ENCODE measurements at regions not wholly inside any gene's neighbourhood (a gene's known extent, or its start where the extent isn't known, plus 50 kb on each side); places are given as distances from the start of the nearest gene placed in this dataset.
"Not testable (repeated sequence)": the region's sequence is repeated elsewhere in the genome, so short reads cannot be mapped to it uniquely, and the experiment has no call there.

- peaks cover 8% of the 10 kb centered on the region for H3K4me1 ChIP-seq
- in situ Hi-C loops (cut with MboI; ENCODE audit: low sequenced_read_pairs): no loop called here
- DNase-seq (ENCODE audit: low spot score in 2 of 2): peak in 1 of 2 experiments; percentile 10
- no peaks in the 10 kb centered on the region for H3K36me3 ChIP-seq (replicated peaks)
- H3K9me3 ChIP-seq: 0 out of 2 replicates have a peak, but pooled peaks cover 3% of the 10 kb centered on the region
- H3K4me3 ChIP-seq: no peak overlapping the region
- H3K27me3 ChIP-seq (ENCODE audit: low read depth): no peaks in the 10 kb centered on the region
Measured at GRCh38 chr11:37141707-37142106, 543.7 kb upstream of the RAG2 start.

DNA sequence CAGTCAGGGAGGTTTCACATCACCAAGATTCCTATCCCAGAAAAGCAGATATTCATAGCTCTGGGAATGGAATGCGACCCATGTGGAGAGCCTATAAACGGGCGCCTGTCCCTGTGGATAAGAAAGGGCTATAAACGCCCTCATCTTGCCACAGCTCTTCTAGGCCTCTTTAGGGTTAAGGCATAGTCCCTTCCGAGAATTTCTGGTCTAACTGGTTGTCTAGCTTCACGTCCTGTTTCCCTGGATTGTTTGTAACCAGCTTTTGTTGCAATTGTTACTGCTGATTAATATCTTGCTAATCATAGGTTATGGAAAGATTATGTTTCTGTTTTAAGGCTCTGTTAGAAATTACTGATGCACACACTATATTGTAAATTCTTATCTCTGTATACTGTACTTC lies 537.6 kb upstream of the RAG2 start:
- H3K4me3 ChIP-seq; H3K27me3 ChIP-seq (ENCODE audit: low read depth); in situ Hi-C loops (cut with MboI; ENCODE audit: low sequenced_read_pairs); DNase-seq (ENCODE audit: low spot score in 2 of 2); H3K36me3 ChIP-seq (replicated peaks); H3K4me1 ChIP-seq; H3K9me3 ChIP-seq: not testable (repeated sequence)

GRCh38 chr11:37134637-37135036 lies 536.6 kb upstream of the RAG2 start:
- Histone ChIP-seq H3K27me3 (ENCODE audit: low read depth) (no peaks in the 10 kb centered on the region), H3K36me3 (replicated peaks) (no peaks in the 10 kb centered on the region), H3K4me3 (no peak overlapping the region), H3K9me3 (no peaks in the 10 kb centered on the region), H3K4me1 (no peaks in the 10 kb centered on the region)
- in situ Hi-C loops (cut with MboI; ENCODE audit: low sequenced_read_pairs): no loop called here
- DNase-seq (ENCODE audit: low spot score in 2 of 2): no peak

DNA sequence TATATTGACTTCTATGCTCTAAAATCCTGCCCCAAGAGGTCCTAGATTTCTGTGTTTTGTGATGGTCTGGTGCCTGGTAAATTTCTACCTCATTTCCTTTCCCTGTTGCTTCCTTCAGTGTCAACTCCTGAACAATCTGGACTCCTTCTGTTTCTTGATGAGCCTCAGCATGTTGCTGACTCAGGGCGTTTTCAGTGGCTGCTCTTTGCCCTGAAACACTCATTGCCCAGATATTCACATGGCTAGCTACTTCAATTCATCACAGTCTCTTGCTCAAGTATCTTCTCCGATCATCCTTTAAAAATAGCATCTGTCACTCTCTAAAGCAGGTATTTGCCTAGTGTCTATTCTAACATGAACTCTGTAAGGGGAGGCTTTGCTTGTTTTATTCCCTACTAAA lies 526.3 kb upstream of the RAG2 start:
- in situ Hi-C loops (cut with MboI; ENCODE audit: low sequenced_read_pairs): no loop called here
- DNase-seq (ENCODE audit: low spot score in 2 of 2): no peak

DNA sequence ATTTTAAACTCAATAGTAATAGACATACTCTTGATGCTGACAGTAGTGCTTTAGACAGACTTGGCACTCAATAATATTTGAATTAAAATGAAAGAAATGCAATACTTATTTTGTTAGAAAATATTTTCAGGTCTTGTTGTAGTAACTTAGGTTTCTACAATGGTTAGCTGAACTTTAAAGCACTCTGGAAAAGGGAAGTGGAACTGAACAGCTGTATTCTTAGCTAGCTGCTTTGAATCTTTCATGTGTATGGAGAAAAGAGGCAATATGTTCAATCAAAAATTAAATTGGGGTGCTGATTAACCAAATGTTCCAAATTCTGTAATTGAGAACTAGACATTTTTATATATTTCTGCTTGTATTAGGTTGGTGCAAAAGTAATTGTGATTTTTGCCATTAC lies 517.9 kb upstream of the RAG2 start:
- Histone ChIP-seq H3K4me1 (peaks cover 18% of the 10 kb centered on the region), H3K36me3 (replicated peaks) (no peaks in the 10 kb centered on the region), H3K27me3 (ENCODE audit: low read depth) (no peaks in the 10 kb centered on the region), H3K4me3 (no peak overlapping the region), H3K9me3 (no peaks in the 10 kb centered on the region)
- no peak for DNase-seq (ENCODE audit: low spot score in 2 of 2)
- in situ Hi-C loops (cut with MboI; ENCODE audit: low sequenced_read_pairs): no loop called here

More for the DNA sequence above, 526.3 kb upstream of the RAG2 start:
- H3K36me3 ChIP-seq (replicated peaks): no peaks in the 10 kb centered on the region
- no peaks in the 10 kb centered on the region for H3K9me3 ChIP-seq
- H3K27me3 ChIP-seq (ENCODE audit: low read depth): no peaks in the 10 kb centered on the region
- no peaks in the 10 kb centered on the region for H3K4me1 ChIP-seq
- no peak overlapping the region for H3K4me3 ChIP-seq

GRCh38 chr11:37110385-37110784 lies 512.3 kb upstream of the RAG2 start:
- in situ Hi-C loops (cut with MboI; ENCODE audit: low sequenced_read_pairs): no loop called here
- DNase-seq (ENCODE audit: low spot score in 2 of 2): no peak
- H3K4me1 ChIP-seq: no peaks in the 10 kb centered on the region; the same call in none of the 2 replicates
- no peaks in the 10 kb centered on the region for H3K36me3 ChIP-seq (replicated peaks)
- no peaks in the 10 kb centered on the region for H3K27me3 ChIP-seq (ENCODE audit: low read depth)
- no peaks in the 10 kb centered on the region for H3K9me3 ChIP-seq
- H3K4me3 ChIP-seq: no peak overlapping the region

GRCh38 chr11:37109286-37109585 lies 511.2 kb upstream of the RAG2 start:
- Histone ChIP-seq H3K36me3 (replicated peaks) (no peaks in the 10 kb centered on the region), H3K4me3 (no peak overlapping the region), H3K27me3 (ENCODE audit: low read depth) (no peaks in the 10 kb centered on the region), H3K4me1 (no peaks in the 10 kb centered on the region; the same call in none of the 2 replicates), H3K9me3 (no peaks in the 10 kb centered on the region)
- DNase-seq (ENCODE audit: low spot score in 2 of 2): no peak
- in situ Hi-C loops (cut with MboI; ENCODE audit: low sequenced_read_pairs): no loop called here

- H3K36me3 ChIP-seq (replicated peaks): no peaks in the 10 kb centered on the region
- no peaks in the 10 kb centered on the region; the same call in none of the 2 replicates for H3K4me1 ChIP-seq
Measured at GRCh38 chr11:37108436-37109285, 510.6 kb upstream of the RAG2 start.

GRCh38 chr11:37107831-37108230 lies 509.8 kb upstream of the RAG2 start:
- Histone ChIP-seq H3K9me3 (no peaks in the 10 kb centered on the region), H3K4me1 (no peaks in the 10 kb centered on the region; the same call in none of the 2 replicates), H3K4me3 (no peak overlapping the region), H3K36me3 (replicated peaks) (no peaks in the 10 kb centered on the region), H3K27me3 (ENCODE audit: low read depth) (no peaks in the 10 kb centered on the region)
- DNase-seq (ENCODE audit: low spot score in 2 of 2): no peak
- in situ Hi-C loops (cut with MboI; ENCODE audit: low sequenced_read_pairs): no loop called here

More at GRCh38 chr11:37108436-37109285, 510.6 kb upstream of the RAG2 start:
- in situ Hi-C loops (cut with MboI; ENCODE audit: low sequenced_read_pairs): no loop called here
- Histone ChIP-seq H3K4me3 (no peak overlapping the region), H3K27me3 (ENCODE audit: low read depth) (no peaks in the 10 kb centered on the region), H3K9me3 (no peaks in the 10 kb centered on the region)
- DNase-seq (ENCODE audit: low spot score in 2 of 2): no peak

DNA sequence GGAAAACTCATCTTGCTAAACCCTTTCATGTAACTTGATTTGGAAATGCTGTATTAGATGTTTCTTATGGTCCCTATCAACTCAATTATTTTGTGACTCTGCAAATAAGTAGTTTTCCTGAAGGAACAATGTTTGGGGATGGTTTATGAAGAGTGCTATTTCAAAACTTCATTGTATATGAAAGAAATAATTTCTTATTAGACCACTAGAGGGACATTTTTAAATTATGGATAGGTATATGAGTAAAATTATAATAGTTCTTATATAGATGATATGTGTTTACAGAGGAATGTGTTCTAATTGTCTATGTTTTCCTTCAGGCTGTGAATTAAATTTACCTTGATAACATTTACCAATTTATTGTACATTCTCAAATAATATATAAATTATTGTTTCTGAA lies 509.4 kb upstream of the RAG2 start:
- Histone ChIP-seq H3K27me3 (ENCODE audit: low read depth) (no peaks in the 10 kb centered on the region), H3K9me3 (no peaks in the 10 kb centered on the region), H3K4me1 (no peaks in the 10 kb centered on the region; the same call in none of the 2 replicates), H3K36me3 (replicated peaks) (no peaks in the 10 kb centered on the region), H3K4me3 (no peak overlapping the region)
- in situ Hi-C loops (cut with MboI; ENCODE audit: low sequenced_read_pairs): no loop called here
- no peak for DNase-seq (ENCODE audit: low spot score in 2 of 2)

GRCh38 chr11:37105427-37105826 lies 507.4 kb upstream of the RAG2 start:
- H3K36me3 ChIP-seq (replicated peaks): no peaks in the 10 kb centered on the region
- no peak overlapping the region for H3K4me3 ChIP-seq
- H3K4me1 ChIP-seq: no peaks in the 10 kb centered on the region; the same call in none of the 2 replicates
- no peak for DNase-seq (ENCODE audit: low spot score in 2 of 2)
- in situ Hi-C loops (cut with MboI; ENCODE audit: low sequenced_read_pairs): no loop called here
- no peaks in the 10 kb centered on the region for H3K27me3 ChIP-seq (ENCODE audit: low read depth)
- no peaks in the 10 kb centered on the region for H3K9me3 ChIP-seq

- H3K4me3 ChIP-seq: no peak overlapping the region
- in situ Hi-C loops (cut with MboI; ENCODE audit: low sequenced_read_pairs): no loop called here
- DNase-seq (ENCODE audit: low spot score in 2 of 2): no peak
- no peaks in the 10 kb centered on the region for H3K36me3 ChIP-seq (replicated peaks)
- H3K4me1 ChIP-seq: no peaks in the 10 kb centered on the region; the same call in 1 of the 2 replicates
- H3K9me3 ChIP-seq: no peaks in the 10 kb centered on the region
- no peaks in the 10 kb centered on the region for H3K27me3 ChIP-seq (ENCODE audit: low read depth)
Measured at GRCh38 chr11:37104380-37104779, 506.3 kb upstream of the RAG2 start.

DNA sequence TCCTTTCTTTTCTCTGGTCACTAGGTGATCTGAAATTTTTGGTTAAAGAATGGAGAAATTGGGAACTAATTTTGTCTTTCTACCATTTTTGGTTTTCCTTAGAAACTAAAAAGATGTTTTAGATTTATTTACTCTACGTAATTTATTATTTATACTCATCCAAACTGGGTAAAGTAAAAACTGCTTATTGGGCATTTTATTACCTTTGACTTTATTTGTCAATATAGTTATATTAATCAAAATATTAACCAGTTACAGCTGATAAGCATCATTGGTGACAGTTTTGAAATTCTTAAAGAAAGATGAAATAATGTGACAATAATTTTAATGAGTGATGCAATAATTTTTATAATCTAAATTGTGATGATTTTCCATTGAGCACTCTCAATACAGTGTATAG lies 502.0 kb upstream of the RAG2 start:
- no peak for DNase-seq (ENCODE audit: low spot score in 2 of 2)
- in situ Hi-C loops (cut with MboI; ENCODE audit: low sequenced_read_pairs): no loop called here
- no peaks in the 10 kb centered on the region for H3K36me3 ChIP-seq (replicated peaks)
- H3K4me3 ChIP-seq: no peak overlapping the region
- no peaks in the 10 kb centered on the region for H3K9me3 ChIP-seq
- H3K4me1 ChIP-seq: no peaks in the 10 kb centered on the region
- H3K27me3 ChIP-seq (ENCODE audit: low read depth): no peaks in the 10 kb centered on the region

GRCh38 chr11:37092487-37092886 lies 494.5 kb upstream of the RAG2 start:
- H3K9me3 ChIP-seq: no peaks in the 10 kb centered on the region
- in situ Hi-C loops (cut with MboI; ENCODE audit: low sequenced_read_pairs): no loop called here
- H3K27me3 ChIP-seq (ENCODE audit: low read depth): no peaks in the 10 kb centered on the region
- no peak overlapping the region for H3K4me3 ChIP-seq
- H3K4me1 ChIP-seq: peaks cover 24% of the 10 kb centered on the region
- no peak for DNase-seq (ENCODE audit: low spot score in 2 of 2)
- no peaks in the 10 kb centered on the region for H3K36me3 ChIP-seq (replicated peaks)

GRCh38 chr11:37089439-37089838 lies 491.4 kb upstream of the RAG2 start:
- H3K9me3 ChIP-seq: no peaks in the 10 kb centered on the region
- in situ Hi-C loops (cut with MboI; ENCODE audit: low sequenced_read_pairs): no loop called here
- DNase-seq (ENCODE audit: low spot score in 2 of 2): no peak
- H3K36me3 ChIP-seq (replicated peaks): no peaks in the 10 kb centered on the region
- peaks cover 27% of the 10 kb centered on the region for H3K4me1 ChIP-seq
- H3K4me3 ChIP-seq: no peak overlapping the region
- no peaks in the 10 kb centered on the region for H3K27me3 ChIP-seq (ENCODE audit: low read depth)

All from HAP-1 (cell line).